PC-3 (cell line): ENCODE measurements at regions not wholly inside any gene's neighbourhood (a gene's known extent, or its start where the extent isn't known, plus 50 kb on each side); places are given as distances from the start of the nearest gene placed in this dataset.

ENCODE experiments used
- ATAC-seq: fragments of 200-7000 bp; cut with Tn5 transposase; 2 replicates; pipeline ENCODE4 v1.9.1; 2020; ENCODE audit warnings: mild to moderate bottlenecking, moderate library complexity
- BruUV-seq: library from RNA; stranded (reverse); fragments of 400-500 nt; replicated peaks from 2 replicates; lab custom pipeline; 2021; lab: Mats Ljungman, UMichigan
- CTCF ChIA-PET: fragments of 300-600 bp; sonication (Branson Sonifier 250); formaldehyde crosslinking; loops from one replicate; lab custom pipeline; 2022; ENCODE audit warnings: antibody characterized with exemption; lab: Charles Lee
- POLR2A ChIA-PET: fragments of 300-600 bp; sonication (Branson Sonifier 250); formaldehyde crosslinking; loops from one replicate; lab custom pipeline; 2022; ENCODE audit warnings: antibody characterized with exemption; ENCODE audit not compliant: unreplicated experiment; lab: Charles Lee
- DNase-seq: peaks from one replicate; pipeline ENCODE4 v3.0.0-alpha.2; 2015
- H2AFZ ChIP-seq: fragments of 300-600 bp; sonication (generic); 2 replicates; pipeline ENCODE4 v1.6.0; 2016; ENCODE audit warnings: antibody characterized with exemption, low read length
- H3F3A ChIP-seq: fragments of 300-600 bp; sonication (generic); one replicate; pipeline ENCODE4 v1.6.0; 2017; ENCODE audit warnings: antibody characterized with exemption, low read length, control low read depth, mild to moderate bottlenecking; ENCODE audit not compliant: unreplicated experiment
- H3K27ac ChIP-seq: fragments of 300-600 bp; sonication (generic); 2 replicates; pipeline ENCODE4 v1.5.1; 2016; ENCODE audit warnings: mild to moderate bottlenecking, low read length
- H3K27me3 ChIP-seq: fragments of 300-600 bp; sonication (generic); 2 replicates; pipeline ENCODE4 v1.6.1; 2016; ENCODE audit warnings: low read length, mixed read lengths
- H3K36me3 ChIP-seq: fragments of 300-600 bp; sonication (generic); 2 replicates; pipeline ENCODE4 v1.6.1; 2016; ENCODE audit warnings: low read depth, mixed run types, low read length, mixed read lengths
- H3K4me1 ChIP-seq: fragments of 300-600 bp; sonication (generic); 2 replicates; pipeline ENCODE4 v1.5.1; 2016; ENCODE audit warnings: low read length; ENCODE audit not compliant: insufficient read depth
- H3K4me2 ChIP-seq: fragments of 300-600 bp; sonication (generic); 2 replicates; pipeline ENCODE4 v1.6.0; 2016; ENCODE audit warnings: low read length
- H3K4me3 ChIP-seq: fragments of 300-600 bp; sonication (generic); 2 replicates; pipeline ENCODE4 v1.5.1; 2016; ENCODE audit warnings: mild to moderate bottlenecking, low read length, mixed read lengths
- H3K79me2 ChIP-seq: fragments of 300-600 bp; sonication (generic); 2 replicates; pipeline ENCODE4 v1.6.1; 2017; ENCODE audit warnings: low read length, mixed read lengths
- H3K9ac ChIP-seq: fragments of 300-600 bp; sonication (generic); 2 replicates; pipeline ENCODE4 v1.6.0; 2016; ENCODE audit warnings: mild to moderate bottlenecking, low read length
- H3K9me2 ChIP-seq: fragments of 300-600 bp; sonication (generic); replicated peaks from 2 replicates; pipeline ENCODE4 v1.6.1; 2016; ENCODE audit warnings: mixed run types, low read length, mixed read lengths
- H3K9me3 ChIP-seq: fragments of 300-600 bp; sonication (generic); 2 replicates; pipeline ENCODE4 v1.6.1; 2016; ENCODE audit warnings: low read length, mixed read lengths
- H4K20me1 ChIP-seq: fragments of 300-600 bp; sonication (generic); 2 replicates; pipeline ENCODE4 v1.6.1; 2016; ENCODE audit warnings: low read length, mixed read lengths
- EZH2 ChIP-seq: fragments of 300-600 bp; sonication (generic); IDR thresholded peaks from one replicate; pipeline ENCODE4 v1.6.1; 2017; ENCODE audit warnings: antibody characterized with exemption, mild to moderate bottlenecking, low read length; ENCODE audit not compliant: unreplicated experiment
- EZH2phosphoT487 ChIP-seq: fragments of 300-600 bp; sonication (generic); IDR thresholded peaks from 2 replicates; pipeline ENCODE4 v1.6.1; 2018; ENCODE audit warnings: mild to moderate bottlenecking, antibody characterized with exemption, low read length, borderline replicate concordance
- intact Hi-C: fragments of 100-400 bp; cut with micrococcal nuclease; formaldehyde crosslinking; loops from 2 replicates; pipeline ENCODE4 v1.9.0; 2023
- TF ChIP-seq, protein P1 (sequence below): fragments of 300-600 bp; sonication (generic); conservative IDR thresholded peaks from 2 replicates; pipeline ENCODE4 v1.5.1; 2017; ENCODE audit warnings: antibody characterized with exemption, low read depth, mild to moderate bottlenecking, low read length

- CTCF ChIA-PET: no interaction called here
- no peak for DNase-seq
Observed at GRCh38 chr19:31572102-31572975, 223.1 kb upstream of the TSHZ3 start.

GRCh38 chr19:31572976-31573298 lies 223.7 kb upstream of the TSHZ3 start:
- Histone ChIP-seq H3K4me2 (no peak overlapping the region), H3K36me3 (no peaks in the 10 kb centered on the region), H3K9ac (no peak overlapping the region), H3K9me2 (no peaks in the 10 kb centered on the region), H3K4me3 (no peak overlapping the region), H3K27ac (no peak overlapping the region), H3K79me2 (no peaks in the 10 kb centered on the region), H3K4me1 (no peaks in the 10 kb centered on the region), H4K20me1 (no peaks in the 10 kb centered on the region), H3K9me3 (no peaks in the 10 kb centered on the region), H3F3A (no peaks in the 10 kb centered on the region), H3K27me3 (peaks cover 10% of the 10 kb centered on the region; the same call in 1 of the 2 replicates), H2AFZ (no peak overlapping the region)
- intact Hi-C loops: no loop called here
- DNase-seq: no peak
- POLR2A ChIA-PET: no interaction called here
- ATAC-seq: no peak
- CTCF ChIA-PET: no interaction called here
- no TSS peak for BruUV-seq
- TF ChIP-seq EZH2phosphoT487: no peak
- TF ChIP-seq, protein P1, sequence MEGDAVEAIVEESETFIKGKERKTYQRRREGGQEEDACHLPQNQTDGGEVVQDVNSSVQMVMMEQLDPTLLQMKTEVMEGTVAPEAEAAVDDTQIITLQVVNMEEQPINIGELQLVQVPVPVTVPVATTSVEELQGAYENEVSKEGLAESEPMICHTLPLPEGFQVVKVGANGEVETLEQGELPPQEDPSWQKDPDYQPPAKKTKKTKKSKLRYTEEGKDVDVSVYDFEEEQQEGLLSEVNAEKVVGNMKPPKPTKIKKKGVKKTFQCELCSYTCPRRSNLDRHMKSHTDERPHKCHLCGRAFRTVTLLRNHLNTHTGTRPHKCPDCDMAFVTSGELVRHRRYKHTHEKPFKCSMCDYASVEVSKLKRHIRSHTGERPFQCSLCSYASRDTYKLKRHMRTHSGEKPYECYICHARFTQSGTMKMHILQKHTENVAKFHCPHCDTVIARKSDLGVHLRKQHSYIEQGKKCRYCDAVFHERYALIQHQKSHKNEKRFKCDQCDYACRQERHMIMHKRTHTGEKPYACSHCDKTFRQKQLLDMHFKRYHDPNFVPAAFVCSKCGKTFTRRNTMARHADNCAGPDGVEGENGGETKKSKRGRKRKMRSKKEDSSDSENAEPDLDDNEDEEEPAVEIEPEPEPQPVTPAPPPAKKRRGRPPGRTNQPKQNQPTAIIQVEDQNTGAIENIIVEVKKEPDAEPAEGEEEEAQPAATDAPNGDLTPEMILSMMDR: no peak
- no peak for TF ChIP-seq EZH2

More at GRCh38 chr19:31572102-31572975, 223.1 kb upstream of the TSHZ3 start:
- Histone ChIP-seq H4K20me1 (no peaks in the 10 kb centered on the region), H3K9me2 (no peaks in the 10 kb centered on the region), H3K36me3 (no peaks in the 10 kb centered on the region), H3F3A (no peaks in the 10 kb centered on the region), H3K9me3 (no peaks in the 10 kb centered on the region), H3K4me3 (no peak overlapping the region), H3K79me2 (no peaks in the 10 kb centered on the region), H3K27me3 (peaks cover 10% of the 10 kb centered on the region; the same call in 1 of the 2 replicates), H2AFZ (no peak overlapping the region), H3K4me2 (no peak overlapping the region), H3K4me1 (no peaks in the 10 kb centered on the region), H3K9ac (no peak overlapping the region), H3K27ac (no peak overlapping the region)
- no peak for ATAC-seq
- intact Hi-C loops: no loop called here
- no peak for TF ChIP-seq EZH2phosphoT487
- TF ChIP-seq, protein P1: no peak
- TF ChIP-seq EZH2: no peak
- no TSS peak for BruUV-seq
- POLR2A ChIA-PET: no interaction called here

- no peaks in the 10 kb centered on the region for H3K9me3 ChIP-seq
- no peaks in the 10 kb centered on the region for H3K4me1 ChIP-seq
- no peak for ATAC-seq
- BruUV-seq: no TSS peak
- DNase-seq: no peak
- no peaks in the 10 kb centered on the region for H3K9me2 ChIP-seq
- H3K27me3 ChIP-seq: peaks cover 10% of the 10 kb centered on the region; the same call in 1 of the 2 replicates
- no peak overlapping the region for H3K27ac ChIP-seq
- H4K20me1 ChIP-seq: no peaks in the 10 kb centered on the region
- no peak overlapping the region for H3K4me2 ChIP-seq
- no peak overlapping the region for H3K9ac ChIP-seq
- POLR2A ChIA-PET: no interaction called here
- CTCF ChIA-PET: no interaction called here
- no peaks in the 10 kb centered on the region for H3F3A ChIP-seq
- H3K36me3 ChIP-seq: no peaks in the 10 kb centered on the region
- TF ChIP-seq EZH2 (no peak), EZH2phosphoT487 (no peak)
- TF ChIP-seq, protein P1: no peak
- no peak overlapping the region for H2AFZ ChIP-seq
- no peak overlapping the region for H3K4me3 ChIP-seq
- intact Hi-C loops: no loop called here
- H3K79me2 ChIP-seq: no peaks in the 10 kb centered on the region
Observed at GRCh38 chr19:31574251-31574973, 225.2 kb upstream of the TSHZ3 start.
